Suprapubic skin (tissue), 4 donors: ENCODE measurements at regions not wholly inside any gene's neighbourhood (a gene's known extent, or its start where the extent isn't known, plus 50 kb on each side); places are given as distances from the start of the nearest gene placed in this dataset.

Experiments
- CTCF ChIP-seq, 2 donors: fragments of 200-600 bp in 1 of 2; fragments of 450-650 bp in 1 of 2; sonication (generic) in 1 of 2; IDR thresholded peaks; one replicate each; pipeline ENCODE4 v1.5.1; 2016 to 2019; ENCODE audit warnings: antibody characterized with exemption in 2 of 2, mild to moderate bottlenecking in 1 of 2, moderate library complexity in 1 of 2
- EP300 ChIP-seq: sonication (generic); formaldehyde crosslinking; IDR thresholded peaks from one replicate; pipeline ENCODE4 v1.6.1; 2017; ENCODE audit warnings: antibody characterized with exemption
- POLR2A ChIP-seq, 2 donors: fragments of 450-650 bp; IDR thresholded peaks; one replicate each; pipeline ENCODE4 v1.6.1; 2017; ENCODE audit warnings: antibody characterized with exemption in 2 of 2, mild to moderate bottlenecking in 2 of 2, moderate library complexity in 2 of 2
- POLR2AphosphoS5 ChIP-seq, 3 donors: sonication (generic); formaldehyde crosslinking; IDR thresholded peaks; one replicate each; pipeline ENCODE4 v1.6.1; 2017; ENCODE audit warnings: antibody characterized with exemption in 3 of 3

GRCh38 chr11:134731213-134731961 lies 319.3 kb upstream of the B3GAT1 start:
- TF ChIP-seq CTCF (IDR thresholded peaks at IDR 0.05) (no peak), POLR2AphosphoS5 (IDR thresholded peaks at IDR 0.05) (no peak), POLR2A (IDR thresholded peaks at IDR 0.05) (no peak), EP300 (no peak)
